Breast epithelium (tissue), 3 donors: ENCODE measurements at regions not wholly inside any gene's neighbourhood (a gene's known extent, or its start where the extent isn't known, plus 50 kb on each side); places are given as distances from the start of the nearest gene placed in this dataset.

Experiments
- POLR2AphosphoS5 ChIP-seq, 3 donors: sonication (generic); formaldehyde crosslinking; IDR thresholded peaks; one replicate each; pipeline ENCODE4 v1.6.1; 2017; ENCODE audit warnings: antibody characterized with exemption in 3 of 3
- TF ChIP-seq, protein P1 (sequence below), 3 donors: fragments of 450-650 bp; IDR thresholded peaks; one replicate each; pipeline ENCODE4 v1.5.1; 2016 to 2017; ENCODE audit warnings: antibody characterized with exemption in 3 of 3, mild to moderate bottlenecking in 3 of 3, moderate library complexity in 3 of 3

DNA sequence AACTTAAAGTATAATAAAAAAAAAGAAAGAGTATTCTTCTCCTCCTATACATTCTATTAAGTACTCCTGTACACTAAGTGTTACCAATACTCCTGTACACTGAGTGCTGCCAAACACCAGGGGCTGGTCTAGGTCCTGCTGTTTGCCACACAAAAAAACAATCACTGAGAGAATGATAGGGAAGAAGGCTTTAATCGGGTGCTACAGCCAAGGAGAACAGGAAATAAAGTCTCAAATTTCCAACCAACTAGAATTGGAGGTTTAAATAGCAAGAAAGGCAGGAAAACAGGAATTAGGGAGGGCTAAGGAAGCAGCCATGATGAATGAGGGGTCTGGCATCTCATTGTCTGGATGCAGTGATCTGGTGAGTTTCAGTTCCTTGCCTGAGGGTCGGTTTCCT is 239.8 kb downstream of the ZNF674 start:
- TF ChIP-seq, protein P1, sequence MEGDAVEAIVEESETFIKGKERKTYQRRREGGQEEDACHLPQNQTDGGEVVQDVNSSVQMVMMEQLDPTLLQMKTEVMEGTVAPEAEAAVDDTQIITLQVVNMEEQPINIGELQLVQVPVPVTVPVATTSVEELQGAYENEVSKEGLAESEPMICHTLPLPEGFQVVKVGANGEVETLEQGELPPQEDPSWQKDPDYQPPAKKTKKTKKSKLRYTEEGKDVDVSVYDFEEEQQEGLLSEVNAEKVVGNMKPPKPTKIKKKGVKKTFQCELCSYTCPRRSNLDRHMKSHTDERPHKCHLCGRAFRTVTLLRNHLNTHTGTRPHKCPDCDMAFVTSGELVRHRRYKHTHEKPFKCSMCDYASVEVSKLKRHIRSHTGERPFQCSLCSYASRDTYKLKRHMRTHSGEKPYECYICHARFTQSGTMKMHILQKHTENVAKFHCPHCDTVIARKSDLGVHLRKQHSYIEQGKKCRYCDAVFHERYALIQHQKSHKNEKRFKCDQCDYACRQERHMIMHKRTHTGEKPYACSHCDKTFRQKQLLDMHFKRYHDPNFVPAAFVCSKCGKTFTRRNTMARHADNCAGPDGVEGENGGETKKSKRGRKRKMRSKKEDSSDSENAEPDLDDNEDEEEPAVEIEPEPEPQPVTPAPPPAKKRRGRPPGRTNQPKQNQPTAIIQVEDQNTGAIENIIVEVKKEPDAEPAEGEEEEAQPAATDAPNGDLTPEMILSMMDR (IDR thresholded peaks at IDR 0.05) = no peak
- no peak for TF ChIP-seq POLR2AphosphoS5 (IDR thresholded peaks at IDR 0.05)
